Ovary (tissue), 3 donors: ENCODE measurements at regions not wholly inside any gene's neighbourhood (a gene's known extent, or its start where the extent isn't known, plus 50 kb on each side); places are given as distances from the start of the nearest gene placed in this dataset.

Experiments
- EP300 ChIP-seq: sonication (generic); formaldehyde crosslinking; IDR thresholded peaks from one replicate; pipeline ENCODE4 v1.6.1; 2017; ENCODE audit warnings: antibody characterized with exemption
- POLR2A ChIP-seq: fragments of 450-650 bp; IDR thresholded peaks from one replicate; pipeline ENCODE4 v1.6.1; 2017; ENCODE audit warnings: antibody characterized with exemption, mild to moderate bottlenecking, moderate library complexity
- TF ChIP-seq, protein P1 (sequence below), 3 donors: fragments of 450-650 bp in 2 of 3; fragments of 200-600 bp in 1 of 3; IDR thresholded peaks; one replicate each; pipeline versions ENCODE4 v1.5.1 to v1.8.0; 2016 to 2022; ENCODE audit warnings: antibody characterized with exemption in 3 of 3, mild to moderate bottlenecking in 1 of 3
- donor health status: DM: no; HTN: no; CAD: no.

DNA sequence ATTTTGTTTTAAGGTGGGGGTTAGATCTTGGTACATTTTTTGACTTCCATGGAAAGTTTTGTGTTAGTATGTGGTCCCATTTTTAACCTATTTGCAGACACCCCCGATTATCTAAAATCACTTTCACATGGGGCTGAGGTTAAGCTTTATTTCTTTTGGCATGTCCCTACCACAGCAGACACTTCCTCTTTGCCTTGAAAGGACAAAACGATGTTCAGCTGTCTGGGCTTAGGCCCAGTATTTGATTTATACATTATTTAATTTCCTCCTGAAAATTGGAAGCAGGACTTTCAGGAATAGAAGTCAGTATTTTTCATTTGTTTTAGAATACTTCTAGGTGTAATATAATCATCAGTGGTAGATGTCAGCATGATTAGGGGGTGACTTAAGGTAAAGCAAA is 112.4 kb upstream of the SPRY1 start:
- TF ChIP-seq POLR2A = no peak
- TF ChIP-seq, protein P1, sequence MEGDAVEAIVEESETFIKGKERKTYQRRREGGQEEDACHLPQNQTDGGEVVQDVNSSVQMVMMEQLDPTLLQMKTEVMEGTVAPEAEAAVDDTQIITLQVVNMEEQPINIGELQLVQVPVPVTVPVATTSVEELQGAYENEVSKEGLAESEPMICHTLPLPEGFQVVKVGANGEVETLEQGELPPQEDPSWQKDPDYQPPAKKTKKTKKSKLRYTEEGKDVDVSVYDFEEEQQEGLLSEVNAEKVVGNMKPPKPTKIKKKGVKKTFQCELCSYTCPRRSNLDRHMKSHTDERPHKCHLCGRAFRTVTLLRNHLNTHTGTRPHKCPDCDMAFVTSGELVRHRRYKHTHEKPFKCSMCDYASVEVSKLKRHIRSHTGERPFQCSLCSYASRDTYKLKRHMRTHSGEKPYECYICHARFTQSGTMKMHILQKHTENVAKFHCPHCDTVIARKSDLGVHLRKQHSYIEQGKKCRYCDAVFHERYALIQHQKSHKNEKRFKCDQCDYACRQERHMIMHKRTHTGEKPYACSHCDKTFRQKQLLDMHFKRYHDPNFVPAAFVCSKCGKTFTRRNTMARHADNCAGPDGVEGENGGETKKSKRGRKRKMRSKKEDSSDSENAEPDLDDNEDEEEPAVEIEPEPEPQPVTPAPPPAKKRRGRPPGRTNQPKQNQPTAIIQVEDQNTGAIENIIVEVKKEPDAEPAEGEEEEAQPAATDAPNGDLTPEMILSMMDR (IDR thresholded peaks at IDR 0.05) = no peak
- TF ChIP-seq EP300 = no peak
